GM18861 (cell line): ENCODE measurements at regions not wholly inside any gene's neighbourhood (a gene's known extent, or its start where the extent isn't known, plus 50 kb on each side); places are given as distances from the start of the nearest gene placed in this dataset.
"Not testable (repeated sequence)": the region's sequence is repeated elsewhere in the genome, so short reads cannot be mapped to it uniquely, and the experiment has no call there.

Experiments
- ATAC-seq: cut with Tn5 transposase; IDR thresholded peaks from one replicate; pipeline ENCODE4 v1.9.1; 2021; ENCODE audit not compliant: unreplicated experiment

DNA sequence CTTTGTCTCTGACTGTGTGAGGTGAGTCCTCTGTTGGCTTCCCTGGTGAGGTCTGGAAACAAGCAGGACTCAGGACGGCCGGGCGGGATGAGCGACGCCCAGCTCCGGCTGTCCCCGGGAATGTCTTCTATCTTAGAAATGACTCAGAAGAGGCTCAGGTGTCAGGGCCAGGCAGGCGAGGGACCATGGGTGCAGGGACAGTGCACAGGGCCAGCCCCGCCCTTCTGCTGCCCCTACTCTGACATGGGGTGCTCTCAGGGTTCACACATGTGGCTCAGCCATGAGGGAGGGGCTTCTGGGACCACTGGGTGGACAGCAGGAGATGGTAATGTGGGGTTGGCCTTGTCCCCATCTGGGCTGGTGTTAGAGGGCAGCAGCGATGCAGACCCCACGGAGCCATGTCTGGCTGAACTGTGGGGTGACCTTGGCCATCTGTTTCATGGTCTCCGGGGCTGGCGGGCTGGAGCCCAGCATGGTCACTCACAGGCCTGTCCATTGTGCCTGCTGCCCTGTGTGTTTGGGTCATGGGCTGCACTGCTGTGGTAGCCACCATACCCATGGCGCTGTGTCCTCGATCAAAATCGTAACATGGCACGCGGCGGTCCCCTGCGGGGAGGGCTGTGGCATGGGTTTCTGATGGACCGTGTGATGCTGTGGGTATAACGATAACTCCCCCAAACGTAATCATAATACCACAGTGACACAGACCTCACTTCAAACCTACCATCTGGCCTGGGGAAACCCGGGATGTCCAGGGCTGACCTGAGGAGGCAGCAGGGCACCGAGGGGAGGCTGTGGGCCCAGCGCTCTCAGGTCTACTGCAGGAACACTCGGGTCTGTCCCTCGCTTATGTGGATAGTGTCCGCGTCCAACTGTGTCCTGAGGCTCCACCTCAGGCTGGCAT is 368.8 kb downstream of the TMEM121 start:
- ATAC-seq, result no peak

DNA sequence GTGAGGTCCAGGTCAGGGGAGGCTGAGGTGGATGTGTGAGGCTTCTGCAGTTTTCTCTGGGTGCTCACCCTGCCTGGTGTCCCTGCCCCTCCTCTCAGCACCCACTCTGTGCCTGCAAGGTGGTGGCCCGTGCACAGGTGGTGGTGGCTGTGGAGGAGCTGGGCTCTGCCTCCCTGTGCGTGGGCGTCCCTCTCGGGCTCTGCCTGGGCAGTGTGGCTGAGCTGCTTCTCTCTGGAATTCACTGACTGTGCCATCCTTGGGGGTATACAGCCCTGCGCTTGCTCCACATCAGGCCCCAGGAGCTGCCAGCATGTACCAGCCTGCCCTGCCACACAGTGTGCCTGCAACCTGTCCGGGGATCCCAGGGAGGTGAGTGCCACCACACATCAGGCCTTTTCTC is 369.8 kb downstream of the TMEM121 start:
- not testable (repeated sequence) for ATAC-seq

DNA sequence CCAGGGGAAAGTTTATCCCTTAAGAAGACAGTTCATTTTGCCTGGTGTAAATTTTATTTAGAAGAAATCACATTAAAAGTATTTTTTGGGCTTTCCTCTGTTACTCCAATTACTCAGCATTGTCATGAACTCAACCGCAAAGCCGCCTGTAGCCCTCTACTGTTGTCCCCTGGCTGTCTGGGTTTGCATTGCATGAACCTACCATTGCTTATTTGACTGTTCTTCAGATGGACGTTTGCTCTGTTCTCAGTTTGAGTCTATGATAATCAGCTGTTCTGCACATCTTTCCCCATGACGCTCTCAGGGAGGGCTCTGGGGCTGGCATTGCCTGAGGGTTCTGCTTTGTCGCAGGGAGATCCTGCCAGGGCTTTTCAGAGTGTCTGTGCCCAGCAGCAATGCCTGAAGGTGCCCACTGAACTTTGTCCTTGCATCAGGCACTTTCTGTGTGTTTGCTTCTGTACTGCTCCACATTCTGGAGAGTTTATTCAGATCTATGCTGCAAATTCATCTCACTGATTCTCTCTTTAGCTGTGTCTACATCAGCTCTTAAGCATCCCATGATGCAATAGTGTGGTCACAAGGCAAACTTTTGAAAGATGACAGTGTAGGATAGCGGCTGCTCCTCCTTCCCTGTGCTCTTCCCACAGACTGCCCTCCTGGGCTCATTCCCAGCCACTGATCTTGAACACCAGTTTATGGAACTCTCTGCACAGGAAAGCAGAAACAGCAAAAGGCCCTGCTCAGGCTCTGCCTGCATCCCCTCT is 370.8 kb downstream of the TMEM121 start:
- not testable (repeated sequence) for ATAC-seq

DNA sequence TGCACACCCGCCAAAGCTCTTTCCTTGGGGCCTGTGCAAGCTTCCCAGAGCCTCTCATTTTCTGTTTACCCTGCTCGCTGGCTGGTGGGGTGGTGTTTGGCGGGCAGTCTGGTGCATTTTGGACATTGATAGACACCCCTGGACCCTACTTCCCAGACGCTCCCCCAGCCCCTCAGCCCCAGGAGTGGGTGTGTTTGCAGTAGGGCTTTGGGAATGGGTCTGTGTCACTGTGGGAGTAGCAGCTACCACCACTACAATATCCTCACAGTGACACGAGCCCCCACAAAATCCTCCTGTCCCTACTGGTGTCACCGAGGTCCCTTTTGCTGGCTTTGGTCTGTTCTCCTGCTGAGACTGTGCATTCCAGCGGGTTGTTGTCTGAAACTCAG is 371.3 kb downstream of the TMEM121 start:
- no peak for ATAC-seq

DNA sequence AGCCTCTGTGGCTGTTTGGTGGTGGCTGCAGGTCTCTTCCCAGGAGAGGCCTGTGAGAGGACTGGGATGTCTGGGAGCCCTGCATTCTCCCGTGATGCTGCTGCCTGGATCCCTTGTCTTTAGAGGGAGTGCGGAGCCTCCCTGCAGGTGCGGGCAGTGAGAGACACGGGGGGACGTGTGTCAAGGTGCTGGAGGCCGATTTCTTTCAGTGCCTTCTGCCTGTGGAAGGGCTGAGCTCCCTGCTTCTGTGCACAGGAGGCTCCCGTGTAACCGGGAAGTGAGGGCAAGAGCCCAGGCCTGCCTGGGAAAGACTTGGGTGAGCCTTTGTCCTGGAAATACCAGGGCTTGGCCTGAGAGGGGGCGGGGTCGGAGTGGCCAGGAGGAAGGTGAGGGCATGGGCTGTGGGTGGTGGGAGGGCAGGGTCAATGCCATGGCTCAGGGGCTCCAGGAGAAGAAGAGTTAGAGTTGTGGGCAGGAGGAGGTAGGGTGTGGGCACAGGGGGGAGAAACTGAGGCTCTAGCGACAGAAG is 372.2 kb downstream of the TMEM121 start:
- ATAC-seq, result no peak

DNA sequence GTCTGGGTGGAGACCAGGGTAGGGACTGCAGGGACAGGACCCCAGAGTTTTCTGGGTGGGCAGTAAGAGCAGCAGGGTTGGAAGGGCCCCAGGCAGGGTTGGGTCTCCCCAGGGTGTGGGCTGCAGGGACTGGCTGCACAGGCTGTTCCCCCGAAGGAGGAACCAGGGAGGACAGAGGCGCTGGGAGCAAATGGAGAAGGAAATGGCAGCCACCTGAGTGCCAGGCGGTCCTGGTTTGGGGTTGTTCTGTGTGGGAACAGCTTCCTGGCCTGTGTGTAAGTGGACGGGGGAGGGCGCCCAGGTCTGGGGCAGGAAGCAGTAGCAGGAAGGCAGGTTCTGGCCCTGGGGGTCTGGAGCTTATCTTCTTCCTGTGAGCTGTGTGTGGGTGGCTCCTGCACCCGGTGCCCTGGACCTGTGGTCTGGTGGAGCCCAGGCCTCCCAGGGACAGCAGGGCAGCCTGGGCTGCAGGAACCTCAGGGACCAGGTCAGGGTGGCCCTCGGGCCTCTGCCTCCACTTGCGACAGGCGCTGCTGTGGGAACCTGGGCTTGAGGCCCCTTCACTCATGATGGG is 372.8 kb downstream of the TMEM121 start:
- no peak for ATAC-seq

DNA sequence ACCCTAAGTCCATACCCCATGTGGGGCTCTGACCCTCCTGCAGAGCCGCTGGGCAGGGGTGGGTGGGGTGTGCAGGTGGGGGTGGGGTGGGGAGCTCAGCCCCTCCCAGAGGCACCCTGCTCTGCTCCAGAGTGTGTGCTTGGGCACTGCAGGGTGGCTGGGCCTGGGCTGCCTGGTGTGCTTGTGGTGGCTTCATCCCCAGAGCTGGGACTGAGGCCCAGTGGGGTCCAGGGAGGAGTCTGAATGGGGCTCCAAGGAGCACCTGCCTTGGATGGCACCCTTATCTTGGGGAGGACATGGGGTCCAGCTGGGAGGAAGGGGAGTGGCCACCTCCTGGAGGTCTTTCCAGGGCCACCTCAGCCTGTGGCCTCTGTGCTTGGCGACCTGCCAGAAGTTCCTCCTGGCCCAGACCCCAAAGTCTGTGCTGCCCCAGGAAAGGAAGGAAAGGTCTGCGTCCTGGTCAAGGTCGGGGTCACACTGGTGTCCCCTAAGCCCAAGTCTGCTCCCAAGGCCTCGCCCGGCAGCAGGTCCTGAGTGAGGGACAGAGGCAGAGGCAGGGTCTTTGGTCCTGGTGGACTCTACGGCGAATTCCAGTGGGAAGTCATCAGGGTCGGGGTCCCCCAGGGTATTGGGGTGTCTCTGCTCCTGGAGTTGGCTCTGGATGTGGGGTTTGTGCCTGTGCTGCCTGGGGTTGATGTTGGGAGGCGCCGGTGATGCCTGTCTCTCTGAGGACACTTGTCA is 373.4 kb downstream of the TMEM121 start:
- no peak for ATAC-seq

DNA sequence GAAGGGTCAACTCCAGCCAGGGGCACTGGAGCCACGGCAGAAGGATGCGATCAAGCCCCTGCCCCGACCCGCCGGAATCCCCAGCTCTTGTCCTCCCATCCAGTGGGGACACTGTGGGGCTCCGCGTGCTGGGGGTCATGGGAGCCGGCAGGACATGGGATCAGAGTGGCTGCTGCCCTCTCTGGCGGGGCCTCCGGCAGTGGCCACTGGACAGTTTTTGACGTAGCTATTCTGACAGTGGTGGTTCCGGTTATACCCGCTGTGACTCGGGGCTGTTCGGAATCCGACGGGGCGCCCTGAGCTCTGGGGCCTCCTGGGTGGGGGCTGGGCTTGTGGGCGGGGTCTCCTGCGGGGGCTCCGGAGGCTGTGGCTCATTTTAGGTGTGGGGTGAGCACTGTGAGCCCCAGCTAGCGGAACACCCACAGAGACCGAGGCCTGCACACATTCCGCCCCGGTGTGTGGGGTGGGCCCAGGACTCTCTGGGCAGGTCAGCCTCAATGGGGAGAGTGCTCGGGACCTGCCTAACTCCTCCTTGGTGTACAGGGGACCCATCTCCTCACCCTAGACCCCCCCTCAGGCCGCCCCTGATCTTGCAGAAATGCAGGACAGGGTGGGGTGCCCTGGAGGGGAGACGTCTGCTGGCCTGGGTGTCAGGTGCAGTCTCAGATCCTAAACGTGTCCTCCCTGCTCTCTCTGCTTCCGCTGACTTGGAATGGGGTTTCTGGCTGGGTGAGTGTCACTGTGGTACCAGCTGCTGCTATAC is 374.2 kb downstream of the TMEM121 start:
- ATAC-seq, result no peak

DNA sequence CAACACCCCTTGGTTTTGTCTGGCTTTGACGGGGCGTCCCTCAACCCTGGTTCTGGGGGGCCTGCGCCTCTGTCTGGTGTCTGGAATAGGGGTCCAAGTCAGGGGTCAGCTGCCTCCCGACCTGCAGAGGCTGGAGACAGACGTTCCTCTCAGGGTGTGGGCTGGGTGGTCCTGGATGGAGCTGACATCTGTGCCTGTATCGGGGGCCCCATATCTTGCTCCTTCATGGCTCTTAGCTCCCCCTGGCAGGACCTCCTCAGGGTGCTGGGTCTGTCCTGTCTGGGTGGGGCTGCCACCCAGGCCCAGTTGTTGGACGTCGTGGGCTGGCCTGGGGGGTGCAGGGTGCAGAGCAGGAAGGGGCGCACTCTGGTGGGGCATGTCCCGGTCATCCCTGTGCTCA is 374.8 kb downstream of the TMEM121 start:
- ATAC-seq, result no peak

DNA sequence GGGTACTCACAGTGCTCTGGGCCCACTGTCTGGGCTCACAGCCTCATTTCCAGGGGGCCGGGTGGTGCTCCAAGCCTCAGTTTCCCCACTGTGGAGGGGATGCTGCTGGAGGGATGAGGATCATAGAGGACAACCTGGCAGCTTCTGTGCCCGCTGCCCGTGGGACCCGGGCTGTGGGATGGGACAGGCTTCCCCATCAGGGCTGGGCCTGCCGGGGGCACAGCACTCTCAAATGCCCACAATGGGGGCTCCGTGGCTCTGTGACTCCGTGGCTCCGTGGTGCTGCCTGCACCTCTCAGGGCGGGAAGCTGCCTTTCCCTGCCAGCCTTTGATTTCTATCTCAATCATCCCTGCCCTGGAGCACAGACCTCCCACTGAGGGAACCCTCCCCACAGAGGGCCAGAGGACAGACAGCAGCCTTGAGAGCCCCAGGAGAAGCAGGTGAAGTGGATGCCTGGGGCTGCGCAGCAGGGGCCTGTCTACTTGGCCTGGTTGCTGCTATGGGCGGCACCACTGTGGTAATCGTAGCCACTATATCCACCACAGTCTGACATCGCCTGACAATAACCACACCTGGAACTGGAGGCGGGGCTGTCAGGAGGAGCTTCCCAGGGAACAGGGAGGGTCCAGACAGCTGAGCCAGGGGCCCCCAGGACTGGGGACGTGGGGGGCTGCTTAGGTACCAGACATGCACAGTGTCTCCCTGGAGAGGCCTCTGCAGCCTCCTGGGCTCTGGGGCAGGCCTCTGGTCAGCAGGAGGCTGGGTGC is 375.9 kb downstream of the TMEM121 start:
- no peak for ATAC-seq

DNA sequence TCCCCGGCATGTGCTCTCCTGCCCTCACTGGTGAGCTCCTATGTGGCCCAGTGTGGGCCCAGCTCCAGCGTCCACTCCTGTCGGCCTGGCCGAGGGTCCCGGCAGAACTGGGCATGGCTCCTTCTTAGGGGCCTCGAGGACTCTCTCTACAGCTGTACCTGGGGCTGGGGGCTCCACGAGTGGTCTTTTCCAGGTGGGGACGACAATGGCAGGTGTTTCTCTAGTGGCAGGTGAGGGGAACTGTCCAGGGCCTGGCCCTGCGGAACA is 376.4 kb downstream of the TMEM121 start:
- ATAC-seq, result not testable (repeated sequence)

DNA sequence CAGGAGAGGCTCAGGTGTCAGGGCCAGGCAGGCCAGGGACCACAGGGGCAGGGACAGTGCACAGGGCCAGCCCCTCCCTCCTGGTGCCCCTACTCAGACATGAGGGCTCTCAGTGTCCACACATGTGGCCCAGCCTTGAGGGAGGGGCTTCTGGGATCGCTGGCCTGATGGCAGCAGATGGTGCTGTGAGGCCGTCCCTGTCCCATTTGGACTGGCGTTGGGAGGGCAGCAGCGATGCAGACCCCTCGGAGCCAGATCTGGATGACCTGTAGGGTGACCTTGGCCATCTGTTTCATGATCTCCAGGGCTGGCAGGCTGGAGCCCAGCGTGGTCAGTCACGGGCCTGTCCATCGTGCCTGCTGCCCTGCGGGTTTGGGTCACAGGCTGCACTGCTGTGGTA is 377.6 kb downstream of the TMEM121 start:
- no peak for ATAC-seq

DNA sequence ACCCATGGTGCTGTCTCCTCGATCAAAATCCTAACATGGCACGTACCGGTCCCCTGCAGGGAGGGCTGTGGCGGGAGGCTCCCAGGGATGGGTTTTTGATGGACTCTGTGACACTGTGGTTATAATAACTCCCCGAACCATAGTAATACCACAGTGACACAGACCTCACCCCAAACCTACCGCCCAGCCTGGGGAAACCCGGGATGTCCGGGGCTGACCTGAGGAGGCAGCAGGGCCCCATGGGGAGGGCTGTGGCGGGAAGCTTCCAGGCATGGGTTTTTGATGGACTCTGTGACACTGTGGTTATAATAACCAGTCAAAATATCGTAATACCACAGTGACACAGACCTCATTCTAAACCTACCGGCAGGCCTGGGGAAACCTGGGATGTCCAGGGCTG is 378.0 kb downstream of the TMEM121 start:
- no peak for ATAC-seq

DNA sequence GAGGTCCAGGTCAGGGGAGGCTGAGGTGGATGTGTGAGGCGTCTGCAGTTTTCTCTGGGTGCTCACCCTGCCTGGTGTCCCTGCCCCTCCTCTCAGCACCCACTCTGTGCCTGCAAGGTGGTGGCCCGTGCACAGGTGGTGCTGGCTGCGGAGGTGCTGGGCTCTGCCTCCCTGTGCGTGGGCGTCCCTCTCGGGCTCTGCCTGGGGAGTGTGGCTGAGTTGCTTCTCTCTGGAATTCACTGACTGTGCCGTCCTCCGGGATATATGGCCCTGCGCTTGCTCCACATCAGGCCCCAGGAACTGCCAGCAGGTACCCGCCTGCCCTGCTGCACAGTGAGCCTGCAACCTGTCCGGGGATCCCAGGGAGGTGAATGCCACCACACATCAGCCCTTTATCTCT is 379.1 kb downstream of the TMEM121 start:
- no peak for ATAC-seq

DNA sequence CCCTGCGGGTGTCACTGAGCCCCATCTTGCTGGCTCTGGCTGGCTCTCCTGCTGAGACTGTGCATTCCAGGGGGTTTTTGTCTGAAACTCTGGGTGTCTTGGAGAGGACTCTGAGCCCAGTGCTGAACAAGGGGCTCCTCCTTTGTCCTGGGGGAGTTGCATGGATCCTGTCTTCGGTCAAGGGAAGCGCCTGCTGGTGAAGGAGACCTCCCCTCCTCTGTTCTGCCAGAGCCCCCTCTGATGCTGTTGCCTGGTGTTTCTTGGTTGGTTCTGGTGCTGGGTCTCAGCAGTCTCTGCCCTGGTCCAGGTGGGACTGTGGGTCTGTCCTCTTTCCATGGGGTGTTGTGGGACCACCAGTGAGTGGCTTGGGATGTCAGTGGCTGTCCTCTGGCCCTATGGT is 380.9 kb downstream of the TMEM121 start:
- no peak for ATAC-seq

DNA sequence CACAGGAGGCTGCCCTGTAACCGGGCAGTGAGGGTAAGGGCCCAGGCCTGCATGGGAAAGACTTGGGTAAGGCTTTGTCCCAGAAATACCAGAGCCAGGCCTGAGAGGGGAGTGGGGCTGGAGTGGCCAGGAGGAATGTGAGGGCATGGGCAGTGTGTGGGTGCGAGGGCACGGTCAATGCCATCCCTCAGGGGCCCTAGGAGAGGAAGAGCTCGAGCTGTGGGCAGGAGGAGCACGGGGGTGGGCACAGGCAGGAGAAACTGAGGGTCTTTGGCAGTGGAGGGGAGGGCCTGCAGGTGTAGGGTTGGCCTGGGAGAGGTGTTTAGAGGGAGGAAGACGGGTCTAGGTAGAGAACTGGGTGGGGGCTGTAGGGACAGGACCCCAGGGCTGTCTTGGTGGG is 381.6 kb downstream of the TMEM121 start:
- no peak for ATAC-seq

DNA sequence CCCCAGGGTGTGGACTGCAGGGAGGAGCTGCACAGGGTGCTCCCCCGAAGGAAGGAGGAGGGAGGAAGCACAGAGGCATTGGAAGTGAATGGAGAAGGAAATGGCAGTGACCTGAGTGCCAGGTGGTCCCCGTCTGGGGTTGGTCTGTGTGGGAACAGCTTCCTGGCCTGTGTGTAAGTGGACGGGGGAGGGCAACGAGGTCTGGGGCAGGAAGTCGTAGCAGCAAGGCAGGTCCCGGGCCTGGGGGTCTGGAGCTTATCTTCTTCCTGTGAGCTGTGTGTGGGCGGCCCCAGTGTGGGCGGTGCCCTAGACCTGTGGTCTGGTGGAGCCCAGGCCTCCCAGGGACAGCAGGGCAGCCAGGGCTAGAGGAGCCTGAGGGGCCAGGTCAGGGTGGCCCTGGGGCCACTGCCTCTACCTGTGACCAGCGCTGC is 382.1 kb downstream of the TMEM121 start:
- no peak for ATAC-seq

DNA sequence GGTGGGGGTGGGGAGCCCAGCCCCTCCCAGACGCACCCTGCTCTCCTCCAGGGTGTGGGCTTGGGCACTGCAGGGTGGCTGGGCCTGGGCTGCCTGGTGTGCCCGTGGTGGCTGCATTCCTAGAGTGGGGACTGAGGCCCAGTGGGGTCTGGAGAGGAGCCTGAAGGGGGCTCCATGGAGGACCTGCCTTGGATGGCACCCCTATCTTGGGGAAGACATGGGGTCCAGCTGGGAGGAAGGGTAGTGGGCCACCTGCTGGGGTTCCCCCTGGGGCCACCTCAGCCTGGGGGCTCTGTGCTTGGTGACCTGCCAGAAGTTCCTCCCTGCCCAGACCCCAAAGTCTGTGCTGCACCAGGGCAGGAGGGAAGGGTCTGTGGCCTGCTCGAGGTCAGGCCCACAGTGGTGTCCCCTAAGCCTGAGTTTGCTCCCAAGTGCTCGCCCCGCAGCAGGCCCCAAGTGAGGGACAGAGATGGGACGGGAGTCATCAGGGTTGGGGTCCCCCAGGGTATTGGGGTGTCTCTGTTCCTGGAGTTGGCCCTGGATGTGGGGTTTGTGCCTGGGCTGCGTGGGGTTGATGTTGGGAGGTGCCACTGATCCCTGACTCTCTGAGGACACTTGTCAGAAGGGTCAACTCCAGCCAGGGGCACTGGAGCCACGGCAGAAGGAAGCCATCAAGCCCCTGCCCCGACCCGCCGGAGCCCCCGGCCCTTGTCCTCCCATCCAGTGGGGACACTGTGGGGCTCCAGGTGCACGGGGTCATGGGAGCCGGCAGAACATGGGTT is 382.9 kb downstream of the TMEM121 start:
- no peak for ATAC-seq

DNA sequence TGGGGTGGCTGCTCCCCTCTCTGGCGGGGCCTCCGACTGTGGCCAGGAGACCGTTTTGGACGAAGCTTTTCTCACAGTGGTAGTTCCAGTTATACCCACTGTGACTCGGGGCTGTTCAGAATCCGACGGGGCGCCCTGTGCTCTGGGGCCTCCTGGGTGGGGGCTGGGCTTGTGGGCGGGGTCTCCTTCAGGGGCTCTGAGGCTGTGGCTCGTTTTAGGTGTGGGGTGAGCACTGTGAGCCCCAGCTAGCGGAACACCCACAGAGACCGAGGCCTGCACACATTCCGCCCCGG is 383.4 kb downstream of the TMEM121 start:
- not testable (repeated sequence) for ATAC-seq
